A549 (cell line): ENCODE measurements at regions not wholly inside any gene's neighbourhood (a gene's known extent, or its start where the extent isn't known, plus 50 kb on each side); places are given as distances from the start of the nearest gene placed in this dataset.

Experiments used
- ATAC-seq, 2 experiments: fragments of 200-7000 bp in 1 of 2; fragments of >200 bp in 1 of 2; cut with Nextera tagmentation in 1 of 2; cut with Tn5 transposase in 1 of 2; 3 replicates each; pipeline versions ENCODE4 v1.8.0 to v1.9.1; 2018 to 2020; ENCODE audit warnings: mild to moderate bottlenecking in 1 of 2, moderate library complexity in 1 of 2
- CTCF ChIA-PET: fragments of 300-600 bp; sonication (Branson Sonifier 250); formaldehyde crosslinking; extraction: SDS; loops from one replicate; lab custom pipeline; 2021; ENCODE audit warnings: antibody characterized with exemption, inconsistent platforms; lab: Yijun Ruan, JAX
- POLR2A ChIA-PET: fragments of 350-600 bp; formaldehyde crosslinking; extraction: SDS; loops from one replicate; lab custom pipeline; 2021; ENCODE audit warnings: antibody characterized with exemption, inconsistent platforms; lab: Yijun Ruan, JAX
- DNase-seq, 2 experiments: peaks; one replicate each; pipeline versions ENCODE4 v3.0.0 to v3.0.0-alpha.2; 2011 to 2016; ENCODE audit warnings: low read depth in 1 of 2, low spot score in 1 of 2
- FAIRE-seq: peaks from 2 replicates; lab custom pipeline; 2011; peaks lifted over from hg19 to GRCh38; lab: Jason Lieb, UNC
- H3K27ac ChIP-seq, 2 experiments: fragments of >200 bp; sonication (Bioruptor Twin); formaldehyde crosslinking; 3 replicates each; pipeline ENCODE4 v1.5.1; 2016 to 2017
- H3K4me1 ChIP-seq: fragments of >200 bp; sonication (Bioruptor Twin); formaldehyde crosslinking; 3 replicates; pipeline ENCODE4 v1.6.1; 2016
- H3K4me2 ChIP-seq: fragments of >200 bp; sonication (Bioruptor Twin); formaldehyde crosslinking; 3 replicates; pipeline ENCODE4 v1.6.1; 2016
- H3K4me3 ChIP-seq: fragments of >200 bp; sonication (Bioruptor Twin); formaldehyde crosslinking; 3 replicates; pipeline ENCODE4 v1.5.1; 2016
- H3K9me3 ChIP-seq: fragments of >200 bp; sonication (Bioruptor Twin); formaldehyde crosslinking; 3 replicates; pipeline ENCODE4 v1.6.1; 2016
- CBX8 ChIP-seq: fragments of 200-600 bp; sonication (generic); IDR thresholded peaks from 2 replicates; pipeline ENCODE4 v1.6.1; 2016
- EHMT2 ChIP-seq: fragments of 200-600 bp; sonication (generic); IDR thresholded peaks from 2 replicates; pipeline ENCODE4 v1.6.1; 2016; ENCODE audit warnings: antibody characterized with exemption, low read depth, mild to moderate bottlenecking, moderate library complexity
- ELK1 ChIP-seq: fragments of 150-350 bp; IDR thresholded peaks from 2 replicates; pipeline ENCODE4 v1.6.1; 2014; ENCODE audit warnings: low read depth, mild to moderate bottlenecking, low read length
- EP300 ChIP-seq, 2 experiments: fragments of >200 bp; sonication (Bioruptor Twin); formaldehyde crosslinking; IDR thresholded peaks; 2 replicates in 1 of 2; 3 replicates in 1 of 2; pipeline ENCODE4 v1.6.1; 2016 to 2017
- ESRRA ChIP-seq: fragments of 150-350 bp; IDR thresholded peaks from 2 replicates; pipeline ENCODE4 v1.6.1; 2014; ENCODE audit warnings: mild to moderate bottlenecking, low read length, borderline replicate concordance
- HOXA7 ChIP-seq: fragments of 250-450 bp; sonication (Bioruptor Pico); IDR thresholded peaks from 2 replicates; pipeline ENCODE4 v1.5.0; 2020; ENCODE audit warnings: mild to moderate bottlenecking, moderate library complexity
- HOXB13 ChIP-seq: fragments of 250-450 bp; sonication (Bioruptor Pico); IDR thresholded peaks from 2 replicates; pipeline ENCODE4 v1.5.0; 2020; ENCODE audit warnings: low read depth, mild to moderate bottlenecking, moderate library complexity
- KDM1A ChIP-seq: fragments of 200-600 bp; sonication (generic); IDR thresholded peaks from 2 replicates; pipeline ENCODE4 v1.6.1; 2016; ENCODE audit warnings: low read depth, mild to moderate bottlenecking
- MAFK ChIP-seq: fragments of 450-650 bp; IDR thresholded peaks from 2 replicates; pipeline ENCODE4 v1.6.1; 2014; ENCODE audit not compliant: partially characterized antibody
- NR3C1 ChIP-seq: fragments of >200 bp; sonication (Bioruptor Twin); formaldehyde crosslinking; IDR thresholded peaks from 3 replicates; pipeline ENCODE4 v1.6.1; 2017
- RAD21 ChIP-seq, 2 experiments: fragments of >200 bp in 1 of 2; sonication (Bioruptor Twin) in 1 of 2; formaldehyde crosslinking in 1 of 2; IDR thresholded peaks in 1 of 2; conservative IDR thresholded peaks in 1 of 2; 2 replicates in 1 of 2; 3 replicates in 1 of 2; pipeline ENCODE4 v1.6.1; 2012 to 2018; ENCODE audit warnings: inconsistent platforms in 1 of 2
- RARB ChIP-seq: fragments of 250-450 bp; sonication (Bioruptor Pico); IDR thresholded peaks from 2 replicates; pipeline ENCODE4 v1.8.0; 2021; ENCODE audit warnings: mild to moderate bottlenecking, moderate library complexity
- RCOR1 ChIP-seq: fragments of 150-350 bp; IDR thresholded peaks from 2 replicates; pipeline ENCODE4 v1.6.1; 2014; ENCODE audit warnings: antibody characterized with exemption, low read length, low read depth
- SREBF2 ChIP-seq: fragments of 450-650 bp; IDR thresholded peaks from 2 replicates; pipeline ENCODE4 v1.6.1; 2014; ENCODE audit warnings: mild to moderate bottlenecking, moderate library complexity
- TFCP2L1 ChIP-seq: fragments of 250-450 bp; sonication (Bioruptor Pico); IDR thresholded peaks from 2 replicates; pipeline ENCODE4 v1.5.0; 2021; ENCODE audit warnings: mild to moderate bottlenecking
- ZFP36 ChIP-seq: fragments of 450-650 bp; IDR thresholded peaks from 2 replicates; pipeline ENCODE4 v1.6.1; 2014; ENCODE audit warnings: borderline replicate concordance; ENCODE audit not compliant: partially characterized antibody
- WGBS: methylation state at CpG from one replicate; pipeline ENCODE4 v1.1.6; 2017; ENCODE audit errors: missing lambda C conversion rate; 5-methylcytosine and 5-hydroxymethylcytosine counted together
- TF ChIP-seq, protein P1 (sequence below): IDR thresholded peaks from 2 replicates; pipeline ENCODE4 v1.6.1; 2012; ENCODE audit warnings: low read depth, borderline replicate concordance
- TF ChIP-seq, protein P2 (sequence below): fragments of >200 bp; sonication (Bioruptor Twin); formaldehyde crosslinking; IDR thresholded peaks from 3 replicates; pipeline ENCODE4 v1.5.1; 2016
- TF ChIP-seq, protein P3 (sequence below): fragments of >200 bp; sonication (Bioruptor Twin); formaldehyde crosslinking; IDR thresholded peaks from 3 replicates; pipeline ENCODE4 v1.6.1; 2016

DNA sequence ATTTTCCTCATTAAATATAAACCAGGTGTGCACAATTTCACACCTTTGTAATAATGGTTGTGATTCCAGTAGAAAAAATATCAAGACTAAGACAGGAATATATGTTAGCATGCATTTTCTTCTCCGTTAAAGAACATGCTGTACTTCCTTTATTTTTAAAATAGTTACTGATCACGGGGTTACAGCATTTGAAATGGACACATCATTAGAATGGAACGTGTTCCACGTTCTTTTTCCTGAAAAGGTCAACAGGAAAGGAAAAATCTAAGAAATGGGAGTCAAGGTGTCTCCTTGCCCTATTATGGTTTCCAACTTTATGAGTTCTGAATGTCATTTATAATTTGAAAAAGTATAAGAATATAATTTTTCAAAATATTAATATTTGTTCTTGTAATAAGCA is 1325.7 kb downstream of the SLC16A7 start:
- no peak overlapping the region for H3K4me2 ChIP-seq
- no peaks in the 10 kb centered on the region for H3K4me1 ChIP-seq
- no peaks in the 10 kb centered on the region for H3K9me3 ChIP-seq
- WGBS = 12% methylated on average over 4 of the region's 4 CpGs
- POLR2A ChIA-PET = no interaction called here
- no peak for TF ChIP-seq RARB (CRISPR knock-in tag)
- TF ChIP-seq, all 56 proteins: peak for 0
- CTCF ChIA-PET = no interaction called here
- Histone ChIP-seq H3K4me3 (no peak overlapping the region), H3K27ac (no peak overlapping the region)
- DNase-seq (no peak), ATAC-seq (no peak), FAIRE-seq (no peak)

DNA sequence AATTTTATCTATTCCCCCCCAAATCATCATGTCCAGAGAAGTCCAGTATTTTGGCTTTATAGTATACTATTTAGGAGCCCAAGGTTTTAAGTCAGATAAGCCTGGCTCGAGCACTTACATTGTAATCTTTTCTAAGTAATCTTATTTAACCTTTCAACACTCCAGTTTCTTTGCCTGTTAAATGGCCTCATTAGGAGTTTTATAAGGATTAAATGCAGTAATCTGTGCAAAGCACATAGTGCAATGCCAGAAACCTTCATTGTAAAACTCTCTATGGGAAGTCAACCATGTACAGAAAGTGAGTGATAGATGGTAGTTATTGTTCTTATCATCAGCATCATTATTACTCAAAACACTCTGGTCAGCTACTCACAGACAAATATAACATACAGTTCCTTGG is 1330.4 kb downstream of the SLC16A7 start:
- ChIA-PET POLR2A (no interaction called here), CTCF (no interaction called here)
- DNase-seq (no peak), FAIRE-seq (no peak), ATAC-seq (no peak)
- no peak overlapping the region for H3K4me3 ChIP-seq
- H3K4me1 ChIP-seq = no peaks in the 10 kb centered on the region
- H3K9me3 ChIP-seq = no peaks in the 10 kb centered on the region
- no peak overlapping the region for H3K4me2 ChIP-seq
- WGBS = 3% methylated on average over 1 of the region's 1 CpG
- TF ChIP-seq HOXB13 (CRISPR knock-in tag) (no peak), EHMT2 (no peak), HOXA7 (CRISPR knock-in tag) (no peak)
- H3K27ac ChIP-seq = no peak overlapping the region

DNA sequence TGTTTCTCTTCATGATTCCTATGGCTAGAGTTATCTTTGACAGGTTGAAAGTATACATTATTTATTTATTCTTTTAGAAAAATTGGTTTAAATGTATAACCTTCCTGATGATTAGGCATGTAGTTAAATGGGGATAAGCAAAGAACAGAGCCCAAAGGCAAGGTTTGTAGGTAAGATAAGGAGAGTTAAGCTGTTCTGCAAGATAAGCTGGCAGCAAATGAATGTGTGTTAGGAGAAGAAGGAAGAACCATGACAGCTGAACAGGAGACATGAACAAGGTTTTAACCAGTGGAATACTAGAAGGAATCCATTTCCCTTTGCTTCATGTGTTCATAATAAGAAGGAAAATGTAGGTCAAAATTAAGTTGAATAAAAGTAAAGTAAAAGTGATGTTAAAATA is 1330.1 kb upstream of the USP15 start:
- FAIRE-seq = no peak
- no peak overlapping the region for H3K4me2 ChIP-seq
- DNase-seq = no peak
- no peak for ATAC-seq
- POLR2A ChIA-PET = no interaction called here
- TF ChIP-seq ZFP36 (no peak), SREBF2 (no peak), MAFK (no peak), EP300 (IDR thresholded peaks at IDR 0.05) (no peak), RAD21 (conservative IDR thresholded peaks at IDR 0.05 in 1 of 2, IDR thresholded peaks at IDR 0.05 in 1 of 2) (no peak), NR3C1 (no peak), KDM1A (no peak), ESRRA (no peak), EHMT2 (no peak), ELK1 (no peak), RCOR1 (no peak), TFCP2L1 (CRISPR knock-in tag) (no peak), CBX8 (no peak)
- TF ChIP-seq, protein P1, sequence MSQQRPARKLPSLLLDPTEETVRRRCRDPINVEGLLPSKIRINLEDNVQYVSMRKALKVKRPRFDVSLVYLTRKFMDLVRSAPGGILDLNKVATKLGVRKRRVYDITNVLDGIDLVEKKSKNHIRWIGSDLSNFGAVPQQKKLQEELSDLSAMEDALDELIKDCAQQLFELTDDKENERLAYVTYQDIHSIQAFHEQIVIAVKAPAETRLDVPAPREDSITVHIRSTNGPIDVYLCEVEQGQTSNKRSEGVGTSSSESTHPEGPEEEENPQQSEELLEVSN = no peak
- TF ChIP-seq, protein P2, sequence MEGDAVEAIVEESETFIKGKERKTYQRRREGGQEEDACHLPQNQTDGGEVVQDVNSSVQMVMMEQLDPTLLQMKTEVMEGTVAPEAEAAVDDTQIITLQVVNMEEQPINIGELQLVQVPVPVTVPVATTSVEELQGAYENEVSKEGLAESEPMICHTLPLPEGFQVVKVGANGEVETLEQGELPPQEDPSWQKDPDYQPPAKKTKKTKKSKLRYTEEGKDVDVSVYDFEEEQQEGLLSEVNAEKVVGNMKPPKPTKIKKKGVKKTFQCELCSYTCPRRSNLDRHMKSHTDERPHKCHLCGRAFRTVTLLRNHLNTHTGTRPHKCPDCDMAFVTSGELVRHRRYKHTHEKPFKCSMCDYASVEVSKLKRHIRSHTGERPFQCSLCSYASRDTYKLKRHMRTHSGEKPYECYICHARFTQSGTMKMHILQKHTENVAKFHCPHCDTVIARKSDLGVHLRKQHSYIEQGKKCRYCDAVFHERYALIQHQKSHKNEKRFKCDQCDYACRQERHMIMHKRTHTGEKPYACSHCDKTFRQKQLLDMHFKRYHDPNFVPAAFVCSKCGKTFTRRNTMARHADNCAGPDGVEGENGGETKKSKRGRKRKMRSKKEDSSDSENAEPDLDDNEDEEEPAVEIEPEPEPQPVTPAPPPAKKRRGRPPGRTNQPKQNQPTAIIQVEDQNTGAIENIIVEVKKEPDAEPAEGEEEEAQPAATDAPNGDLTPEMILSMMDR = no peak
- TF ChIP-seq, protein P3, sequence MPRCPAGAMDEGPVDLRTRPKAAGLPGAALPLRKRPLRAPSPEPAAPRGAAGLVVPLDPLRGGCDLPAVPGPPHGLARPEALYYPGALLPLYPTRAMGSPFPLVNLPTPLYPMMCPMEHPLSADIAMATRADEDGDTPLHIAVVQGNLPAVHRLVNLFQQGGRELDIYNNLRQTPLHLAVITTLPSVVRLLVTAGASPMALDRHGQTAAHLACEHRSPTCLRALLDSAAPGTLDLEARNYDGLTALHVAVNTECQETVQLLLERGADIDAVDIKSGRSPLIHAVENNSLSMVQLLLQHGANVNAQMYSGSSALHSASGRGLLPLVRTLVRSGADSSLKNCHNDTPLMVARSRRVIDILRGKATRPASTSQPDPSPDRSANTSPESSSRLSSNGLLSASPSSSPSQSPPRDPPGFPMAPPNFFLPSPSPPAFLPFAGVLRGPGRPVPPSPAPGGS = no peak
- no peaks in the 10 kb centered on the region for H3K9me3 ChIP-seq
- CTCF ChIA-PET = no interaction called here
- no peak overlapping the region for H3K4me3 ChIP-seq
- H3K4me1 ChIP-seq = no peaks in the 10 kb centered on the region
- H3K27ac ChIP-seq = no peak overlapping the region
